ENCODE measurements at regions not wholly inside any gene's neighbourhood (a gene's known extent, or its start where the extent isn't known, plus 50 kb on each side); places are given as distances from the start of the nearest gene placed in this dataset.
"Not testable (repeated sequence)": the region's sequence is repeated elsewhere in the genome, so short reads cannot be mapped to it uniquely, and the experiment has no call there.

GRCh38 chr4:34261799-34262314 lies 1982.5 kb downstream of the ARAP2 start:
- DNase-seq (ENCODE audit: low read depth, low spot score), result no peak

GRCh38 chr4:34269613-34270012 lies 1974.7 kb downstream of the ARAP2 start:
- no peak for DNase-seq (ENCODE audit: low read depth, low spot score)

GRCh38 chr4:34271479-34272355 lies 1972.6 kb downstream of the ARAP2 start:
- no peak for DNase-seq (ENCODE audit: low read depth, low spot score)

- DNase-seq (ENCODE audit: low read depth, low spot score), result no peak
Measured at GRCh38 chr4:34279011-34279410, 1965.3 kb downstream of the ARAP2 start.

- no peak for DNase-seq (ENCODE audit: low read depth, low spot score)
Measured at GRCh38 chr4:34280131-34280530, 1964.2 kb downstream of the ARAP2 start.

- DNase-seq (ENCODE audit: low read depth, low spot score), result no peak
Measured at GRCh38 chr4:34281826-34282225, 1962.5 kb downstream of the ARAP2 start.

GRCh38 chr4:34289489-34289888 lies 1954.8 kb downstream of the ARAP2 start:
- DNase-seq (ENCODE audit: low read depth, low spot score), result no peak

- DNase-seq (ENCODE audit: low read depth, low spot score), result no peak
Measured at GRCh38 chr4:34289962-34290361, 1954.4 kb downstream of the ARAP2 start.

- peak; percentile 35 for DNase-seq (ENCODE audit: low read depth, low spot score)
Measured at GRCh38 chr4:34293459-34293858, 1950.9 kb downstream of the ARAP2 start.

- DNase-seq (ENCODE audit: low read depth, low spot score), result no peak
Measured at GRCh38 chr4:34309383-34309906, 1934.9 kb downstream of the ARAP2 start.

- no peak for DNase-seq (ENCODE audit: low read depth, low spot score)
Measured at GRCh38 chr4:34318773-34319172, 1925.5 kb downstream of the ARAP2 start.

- no peak for DNase-seq (ENCODE audit: low read depth, low spot score)
Measured at GRCh38 chr4:34323549-34324320, 1920.6 kb downstream of the ARAP2 start.

- no peak for DNase-seq (ENCODE audit: low read depth, low spot score)
Measured at GRCh38 chr4:34328939-34329338, 1915.4 kb downstream of the ARAP2 start.

GRCh38 chr4:34335156-34335555 lies 1909.2 kb downstream of the ARAP2 start:
- DNase-seq (ENCODE audit: low read depth, low spot score), result not testable (repeated sequence)

GRCh38 chr4:34335556-34335955 lies 1908.8 kb downstream of the ARAP2 start:
- not testable (repeated sequence) for DNase-seq (ENCODE audit: low read depth, low spot score)

- DNase-seq (ENCODE audit: low read depth, low spot score), result no peak
Measured at GRCh38 chr4:34362654-34363053, 1881.7 kb downstream of the ARAP2 start.

- no peak for DNase-seq (ENCODE audit: low read depth, low spot score)
Measured at GRCh38 chr4:34363842-34364241, 1880.5 kb downstream of the ARAP2 start.

GRCh38 chr4:34365946-34366345 lies 1878.4 kb downstream of the ARAP2 start:
- no peak for DNase-seq (ENCODE audit: low read depth, low spot score)

- DNase-seq (ENCODE audit: low read depth, low spot score), result no peak
Measured at GRCh38 chr4:34371676-34372075, 1872.6 kb downstream of the ARAP2 start.

- no peak for DNase-seq (ENCODE audit: low read depth, low spot score)
Measured at GRCh38 chr4:34372815-34373214, 1871.5 kb downstream of the ARAP2 start.

- DNase-seq (ENCODE audit: low read depth, low spot score), result no peak
Measured at GRCh38 chr4:34373456-34373855, 1870.9 kb downstream of the ARAP2 start.

- DNase-seq (ENCODE audit: low read depth, low spot score), result no peak
Measured at GRCh38 chr4:34412233-34412632, 1832.1 kb downstream of the ARAP2 start.
